ENCODE measurements at regions not wholly inside any gene's neighbourhood (a gene's known extent, or its start where the extent isn't known, plus 50 kb on each side); places are given as distances from the start of the nearest gene placed in this dataset.

DNA sequence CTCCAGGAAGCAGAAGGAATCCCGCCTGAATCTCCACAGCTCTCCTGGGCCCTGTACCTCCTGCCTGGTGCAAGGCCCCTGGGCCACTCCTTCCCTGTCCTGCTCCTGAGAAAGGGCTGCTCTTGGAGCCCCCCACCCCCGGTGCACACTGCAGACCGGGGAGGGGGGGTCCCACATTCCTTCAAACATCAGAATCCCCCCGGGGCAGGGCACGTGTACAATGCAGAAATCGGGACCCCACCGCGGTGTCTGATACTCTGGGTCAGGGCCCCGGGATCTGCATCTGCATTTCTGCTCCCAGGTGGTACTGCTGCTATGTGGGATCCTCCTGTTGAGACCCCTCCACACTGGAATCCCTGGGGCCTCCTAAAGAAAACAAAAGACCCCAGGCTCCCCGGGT is 99.5 kb upstream of the GSE1 start:
- TF ChIP-seq CTCF (IDR thresholded peaks at IDR 0.05) (no peak), POLR2A (IDR thresholded peaks at IDR 0.05) (no peak)
- Histone ChIP-seq H3K4me1 (peaks cover 21% of the 10 kb centered on the region), H3K36me3 (ENCODE audit: low read depth, missing control alignments) (no peaks in the 10 kb centered on the region), H3K27ac (no peak overlapping the region), H3K27me3 (no peaks in the 10 kb centered on the region), H3K4me3 (no peak overlapping the region), H3K9me3 (no peaks in the 10 kb centered on the region)
- WGBS, 2 donors: 81 to 83% methylated on average over 10 of the region's 10 CpGs
- intact Hi-C loops (cut with DNase I; ENCODE audit: low total_unique reads): no loop called here
- DNase-seq: no peak

DNA sequence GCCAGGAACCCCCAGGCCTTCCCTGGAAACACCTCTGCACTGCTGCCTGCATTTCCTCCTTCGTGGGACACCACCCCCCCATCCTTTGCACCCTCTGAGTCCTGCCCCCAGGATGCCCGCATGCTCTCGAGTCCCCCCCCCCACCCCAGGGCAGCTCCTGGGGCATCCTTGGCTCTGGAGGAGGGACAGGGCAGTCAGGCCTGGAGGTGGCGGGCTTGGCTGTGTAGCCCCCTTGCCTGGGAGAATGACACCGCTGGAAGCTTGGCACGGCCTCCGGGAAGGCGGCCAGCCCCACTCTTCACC is 98.9 kb upstream of the GSE1 start:
- 32 to 69% methylated on average over 2 to 8 of the region's 8 CpGs for WGBS, 2 donors

GRCh38 chr16:85514598-85515318 is 98.4 kb upstream of the GSE1 start:
- peak overlapping the region in 1 of 2 donors; percentile 50 for H3K27ac ChIP-seq
- no peak for DNase-seq
- no peaks in the 10 kb centered on the region for H3K9me3 ChIP-seq
- H3K4me1 ChIP-seq: peaks cover 21% of the 10 kb centered on the region
- H3K36me3 ChIP-seq (ENCODE audit: low read depth, missing control alignments): no peaks in the 10 kb centered on the region
- no peak overlapping the region for H3K4me3 ChIP-seq
- WGBS, 2 donors: 49 to 54% methylated on average over 9 to 18 of the region's 18 CpGs
- TF ChIP-seq POLR2A (IDR thresholded peaks at IDR 0.05) (no peak), CTCF (IDR thresholded peaks at IDR 0.05) (no peak)
- no peaks in the 10 kb centered on the region for H3K27me3 ChIP-seq
- intact Hi-C loops (cut with DNase I; ENCODE audit: low total_unique reads): no loop called here

More for the DNA sequence above, 98.9 kb upstream of the GSE1 start:
- Histone ChIP-seq H3K4me1 (peaks cover 21% of the 10 kb centered on the region), H3K36me3 (ENCODE audit: low read depth, missing control alignments) (no peaks in the 10 kb centered on the region), H3K9me3 (no peaks in the 10 kb centered on the region), H3K27ac (no peak overlapping the region), H3K4me3 (no peak overlapping the region), H3K27me3 (no peaks in the 10 kb centered on the region)
- intact Hi-C loops (cut with DNase I; ENCODE audit: low total_unique reads): no loop called here
- TF ChIP-seq POLR2A (IDR thresholded peaks at IDR 0.05): no peak
- no peak for TF ChIP-seq CTCF (IDR thresholded peaks at IDR 0.05)
- DNase-seq: no peak

DNA sequence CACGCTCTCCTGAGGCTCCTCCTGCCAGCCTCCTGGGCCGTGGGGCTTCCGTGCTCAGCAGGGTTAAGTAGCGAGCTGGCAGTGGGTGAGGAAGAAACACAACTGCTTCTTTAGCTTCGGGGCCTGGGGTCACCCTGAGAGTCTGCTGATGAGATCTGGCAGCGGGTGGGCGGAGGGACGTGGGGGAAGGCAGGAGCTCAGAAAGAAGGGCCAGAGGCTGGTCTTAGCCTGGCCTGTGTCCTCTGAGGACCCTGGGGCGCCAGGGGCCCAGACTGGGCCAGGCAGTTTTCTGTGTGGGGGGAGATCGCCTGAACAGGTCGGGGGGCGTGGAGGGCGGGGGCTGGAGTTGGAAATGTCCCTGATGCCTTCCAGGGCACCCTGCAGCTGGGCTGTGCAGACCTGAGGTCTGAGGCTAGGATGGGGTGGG is 97.8 kb upstream of the GSE1 start:
- no peaks in the 10 kb centered on the region for H3K27me3 ChIP-seq
- H3K36me3 ChIP-seq (ENCODE audit: low read depth, missing control alignments): no peaks in the 10 kb centered on the region
- TF ChIP-seq POLR2A (IDR thresholded peaks at IDR 0.05): no peak
- TF ChIP-seq CTCF (IDR thresholded peaks at IDR 0.05): no peak
- H3K9me3 ChIP-seq: no peaks in the 10 kb centered on the region
- H3K4me3 ChIP-seq: no peak overlapping the region
- DNase-seq: no peak
- WGBS, 2 donors: 60 to 65% methylated on average over 9 to 13 of the region's 13 CpGs
- intact Hi-C loops (cut with DNase I; ENCODE audit: low total_unique reads): no loop called here
- peak overlapping the region in 1 of 2 donors; percentile 50 for H3K27ac ChIP-seq
- peaks cover 21% of the 10 kb centered on the region for H3K4me1 ChIP-seq

DNA sequence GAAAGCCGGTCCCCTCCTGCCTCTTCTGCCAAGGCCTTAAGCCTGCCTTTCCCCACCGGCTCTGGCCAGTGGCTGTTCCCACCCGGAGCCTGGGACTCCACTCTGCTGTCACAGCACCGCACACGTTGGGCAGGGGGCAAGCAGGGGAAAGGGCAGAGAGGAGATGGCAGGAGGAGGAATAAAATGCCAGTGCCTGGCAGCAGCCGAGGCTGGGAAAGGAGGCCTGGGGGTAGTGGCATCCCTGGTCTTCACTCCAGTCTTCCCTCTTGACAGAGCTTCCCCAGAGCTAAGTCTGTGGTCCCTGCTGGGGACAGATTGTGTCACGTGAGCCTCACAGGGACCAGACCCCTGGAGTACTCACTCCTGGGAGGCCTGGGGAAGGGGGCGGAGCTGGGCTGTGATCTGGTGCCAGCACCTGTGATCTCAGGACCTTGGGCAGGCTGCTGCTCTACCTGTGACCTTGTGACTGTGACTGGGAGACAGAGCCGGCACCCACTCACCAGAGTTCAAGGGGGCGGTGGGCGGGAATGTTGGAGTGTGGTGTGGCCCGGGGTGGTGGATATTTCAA is 97.2 kb upstream of the GSE1 start:
- intact Hi-C loops (cut with DNase I; ENCODE audit: low total_unique reads): no loop called here
- TF ChIP-seq CTCF (IDR thresholded peaks at IDR 0.05) (no peak), POLR2A (IDR thresholded peaks at IDR 0.05) (no peak)
- 68 to 80% methylated on average over 12 of the region's 12 CpGs for WGBS, 2 donors
- no peak overlapping the region for H3K4me3 ChIP-seq
- no peak for DNase-seq
- H3K4me1 ChIP-seq: peaks cover 21% of the 10 kb centered on the region
- H3K9me3 ChIP-seq: no peaks in the 10 kb centered on the region
- H3K27ac ChIP-seq: no peak overlapping the region
- H3K36me3 ChIP-seq (ENCODE audit: low read depth, missing control alignments): no peaks in the 10 kb centered on the region
- H3K27me3 ChIP-seq: no peaks in the 10 kb centered on the region
